Mesendoderm (in vitro differentiated cells): ENCODE measurements at regions not wholly inside any gene's neighbourhood (a gene's known extent, or its start where the extent isn't known, plus 50 kb on each side); places are given as distances from the start of the nearest gene placed in this dataset.

ENCODE experiments used
- DNase-seq: peaks from one replicate; pipeline ENCODE4 v3.0.0; 2013
- H2AK5ac ChIP-seq: 2 replicates; pipeline ENCODE4 v1.6.1; 2013; ENCODE audit warnings: low read length, inconsistent platforms
- H2BK120ac ChIP-seq: 2 replicates; pipeline ENCODE4 v1.6.1; 2013; ENCODE audit warnings: low read depth, mild to moderate bottlenecking, low read length, moderate library complexity, mixed read lengths
- H2BK15ac ChIP-seq: replicated peaks from 2 replicates; pipeline ENCODE4 v1.6.1; 2013; ENCODE audit warnings: low read depth, mild to moderate bottlenecking, moderate library complexity
- H2BK5ac ChIP-seq: 2 replicates; pipeline ENCODE4 v1.6.1; 2013; ENCODE audit warnings: low read length, inconsistent platforms
- H3K18ac ChIP-seq: 2 replicates; pipeline ENCODE4 v1.6.1; 2013; ENCODE audit warnings: mild to moderate bottlenecking, low read length, mixed read lengths
- H3K23ac ChIP-seq: one replicate; pipeline ENCODE4 v1.6.1; 2013; ENCODE audit warnings: low read length
- H3K27ac ChIP-seq: 2 replicates; pipeline ENCODE4 v1.5.1; 2013; ENCODE audit warnings: low read depth, mild to moderate bottlenecking, inconsistent platforms, low read length, moderate library complexity
- H3K27me3 ChIP-seq: 2 replicates; pipeline ENCODE4 v1.6.1; 2013; ENCODE audit warnings: low read length, control low read depth, mild to moderate bottlenecking, inconsistent platforms; ENCODE audit not compliant: insufficient read depth, poor library complexity
- H3K36me3 ChIP-seq: 2 replicates; pipeline ENCODE4 v1.6.1; 2013; ENCODE audit warnings: low read length, inconsistent platforms; ENCODE audit not compliant: control insufficient read depth, insufficient read depth
- H3K4ac ChIP-seq: one replicate; pipeline ENCODE4 v1.6.1; 2013; ENCODE audit warnings: low read depth, mild to moderate bottlenecking, low read length, moderate library complexity
- H3K4me1 ChIP-seq: 2 replicates; pipeline ENCODE4 v1.6.1; 2013; ENCODE audit warnings: low read depth, low read length, inconsistent platforms; ENCODE audit not compliant: control insufficient read depth
- H3K4me2 ChIP-seq: 2 replicates; pipeline ENCODE4 v1.6.1; 2013; ENCODE audit warnings: low read length
- H3K4me3 ChIP-seq: 2 replicates; pipeline ENCODE4 v1.5.1; 2013; ENCODE audit warnings: mild to moderate bottlenecking, low read length
- H3K56ac ChIP-seq: one replicate; pipeline ENCODE4 v1.6.1; 2013; ENCODE audit warnings: low read length
- H3K79me1 ChIP-seq: 2 replicates; pipeline ENCODE4 v1.6.1; 2013; ENCODE audit warnings: low read length, inconsistent platforms
- H3K79me2 ChIP-seq: 2 replicates; pipeline ENCODE4 v1.6.1; 2013; ENCODE audit warnings: mild to moderate bottlenecking, low read length; ENCODE audit not compliant: control insufficient read depth, insufficient read depth
- H3K9ac ChIP-seq: 2 replicates; pipeline ENCODE4 v1.6.1; 2013; ENCODE audit warnings: low read length, inconsistent platforms
- H4K5ac ChIP-seq: one replicate; pipeline ENCODE4 v1.6.1; 2013; ENCODE audit warnings: low read length
- H4K8ac ChIP-seq: one replicate; pipeline ENCODE4 v1.6.1; 2013; ENCODE audit warnings: low read depth, mild to moderate bottlenecking, control low read depth, low read length, moderate library complexity
- WGBS: extraction: QIAGEN DNeasy Blood & Tissue Kit; methylation state at CpG from one replicate; pipeline ENCODE4 v1.1.7; 2013; ENCODE audit warnings: low lambda C conversion rate, missing lambda C conversion rate; ENCODE audit not compliant: insufficient coverage; ENCODE audit errors: extremely low coverage; 5-methylcytosine and 5-hydroxymethylcytosine counted together

DNA sequence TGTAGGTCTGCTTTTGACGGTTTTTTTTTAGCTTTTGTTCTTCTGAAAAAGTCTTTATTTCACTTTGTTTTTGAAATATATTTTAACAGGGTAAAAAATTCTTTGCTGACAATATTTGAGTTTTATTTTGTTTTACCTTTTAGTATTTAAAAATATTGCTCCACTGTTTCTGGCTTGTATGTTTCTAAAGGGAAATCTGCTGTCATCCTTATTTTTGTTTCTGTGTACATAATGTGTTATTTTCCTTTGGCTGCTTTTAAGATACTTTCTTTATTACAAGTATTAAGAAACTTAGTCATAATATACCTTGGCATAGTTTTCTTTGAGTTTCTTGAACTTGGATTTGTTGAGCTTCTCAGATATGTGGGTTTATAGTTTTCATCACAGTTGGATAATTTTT lies 88.6 kb upstream of the SPACA1 start:
- no peak overlapping the region for H2BK120ac ChIP-seq

GRCh38 chr6:87951751-87952150 lies 95.9 kb upstream of the SPACA1 start:
- no peak overlapping the region for H3K18ac ChIP-seq
- WGBS, result no CpG with 5 or more reads among the region's 2 CpGs
- H2BK15ac ChIP-seq, result no peak overlapping the region

More for the DNA sequence above, 88.6 kb upstream of the SPACA1 start:
- Histone ChIP-seq H3K23ac (no peak overlapping the region), H2BK15ac (no peak overlapping the region), H3K27me3 (no peaks in the 10 kb centered on the region), H3K56ac (no peak overlapping the region), H3K79me2 (no peaks in the 10 kb centered on the region), H3K18ac (no peak overlapping the region), H3K36me3 (no peaks in the 10 kb centered on the region), H2AK5ac (no peak overlapping the region), H3K4me1 (no peaks in the 10 kb centered on the region), H3K4me2 (no peak overlapping the region), H3K79me1 (no peaks in the 10 kb centered on the region), H3K4me3 (no peak overlapping the region), H3K4ac (no peak overlapping the region), H2BK5ac (no peak overlapping the region), H4K8ac (no peak overlapping the region), H4K5ac (no peak overlapping the region), H3K9ac (no peak overlapping the region), H3K27ac (no peak overlapping the region)
- no peak for DNase-seq
- no CpG with 5 or more reads among the region's 1 CpG for WGBS

GRCh38 chr6:87950614-87951013 lies 97.0 kb upstream of the SPACA1 start:
- Histone ChIP-seq H3K4me2 (no peak overlapping the region), H3K18ac (no peak overlapping the region), H2BK120ac (no peak overlapping the region), H2BK15ac (no peak overlapping the region), H3K23ac (no peak overlapping the region), H2AK5ac (no peak overlapping the region), H2BK5ac (no peak overlapping the region), H4K5ac (no peak overlapping the region), H3K4me3 (no peak overlapping the region), H3K4me1 (no peaks in the 10 kb centered on the region), H3K79me1 (no peaks in the 10 kb centered on the region), H3K9ac (no peak overlapping the region), H3K27ac (no peak overlapping the region), H3K4ac (no peak overlapping the region), H3K56ac (no peak overlapping the region), H3K79me2 (no peaks in the 10 kb centered on the region), H4K8ac (no peak overlapping the region), H3K36me3 (no peaks in the 10 kb centered on the region), H3K27me3 (no peaks in the 10 kb centered on the region)
- no CpG with 5 or more reads among the region's 4 CpGs for WGBS
- no peak for DNase-seq

More at GRCh38 chr6:87951751-87952150, 95.9 kb upstream of the SPACA1 start:
- Histone ChIP-seq H3K4ac (no peak overlapping the region), H2AK5ac (no peak overlapping the region), H3K79me2 (no peaks in the 10 kb centered on the region), H4K8ac (no peak overlapping the region), H2BK120ac (no peak overlapping the region), H4K5ac (no peak overlapping the region), H3K4me3 (no peak overlapping the region), H3K23ac (no peak overlapping the region), H3K27me3 (no peaks in the 10 kb centered on the region), H3K9ac (no peak overlapping the region), H2BK5ac (no peak overlapping the region), H3K79me1 (no peaks in the 10 kb centered on the region), H3K56ac (no peak overlapping the region), H3K4me1 (no peaks in the 10 kb centered on the region), H3K36me3 (no peaks in the 10 kb centered on the region), H3K27ac (no peak overlapping the region), H3K4me2 (no peak overlapping the region)
- DNase-seq, result no peak

DNA sequence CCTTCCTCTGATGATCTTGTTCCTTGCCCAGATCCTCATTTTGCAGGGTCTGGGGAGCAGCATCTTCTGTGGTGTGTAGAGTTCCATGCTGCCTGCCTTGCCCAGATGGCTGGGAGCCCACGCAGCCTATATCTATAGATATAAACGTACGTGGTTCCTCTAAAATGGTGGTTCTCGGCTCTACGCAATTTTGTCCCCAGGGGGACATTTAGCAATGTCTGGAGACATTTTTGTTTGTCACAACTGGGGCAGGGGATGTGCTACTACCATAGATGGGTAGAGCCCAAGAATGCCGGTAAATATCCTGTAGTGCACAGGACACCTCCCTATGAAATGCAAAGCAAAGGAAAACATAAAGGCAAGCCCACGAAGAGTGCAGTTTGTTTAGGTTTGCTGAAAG lies 98.4 kb upstream of the SPACA1 start:
- no peak overlapping the region for H4K5ac ChIP-seq
- H2BK15ac ChIP-seq, result no peak overlapping the region
- H2BK5ac ChIP-seq, result no peak overlapping the region
- no peak overlapping the region for H3K56ac ChIP-seq
- no peak overlapping the region for H2AK5ac ChIP-seq
- H3K27ac ChIP-seq, result no peak overlapping the region
- H3K18ac ChIP-seq, result no peak overlapping the region
- H3K27me3 ChIP-seq, result no peaks in the 10 kb centered on the region
- no peaks in the 10 kb centered on the region for H3K79me1 ChIP-seq
- no peak overlapping the region for H3K23ac ChIP-seq
- no peak overlapping the region for H4K8ac ChIP-seq
- no peak overlapping the region for H3K4me3 ChIP-seq
- no peaks in the 10 kb centered on the region for H3K4me1 ChIP-seq
- no peaks in the 10 kb centered on the region for H3K36me3 ChIP-seq
- WGBS, result no CpG with 5 or more reads among the region's 7 CpGs
- no peak overlapping the region for H3K4me2 ChIP-seq
- no peak overlapping the region for H2BK120ac ChIP-seq
- DNase-seq, result no peak
- no peak overlapping the region for H3K9ac ChIP-seq
- H3K4ac ChIP-seq, result no peak overlapping the region
- H3K79me2 ChIP-seq, result no peaks in the 10 kb centered on the region

- no peak overlapping the region for H3K4ac ChIP-seq
- H3K23ac ChIP-seq, result no peak overlapping the region
- H3K9ac ChIP-seq, result no peak overlapping the region
- H2BK120ac ChIP-seq, result no peak overlapping the region
- no peak overlapping the region for H4K8ac ChIP-seq
- H3K56ac ChIP-seq, result no peak overlapping the region
- no peaks in the 10 kb centered on the region for H3K79me1 ChIP-seq
- H3K36me3 ChIP-seq, result no peaks in the 10 kb centered on the region
- H3K79me2 ChIP-seq, result no peaks in the 10 kb centered on the region
- no peak overlapping the region for H3K18ac ChIP-seq
- H2BK15ac ChIP-seq, result no peak overlapping the region
- H2BK5ac ChIP-seq, result no peak overlapping the region
- no CpG with 5 or more reads among the region's 4 CpGs for WGBS
- DNase-seq, result no peak
- H3K27me3 ChIP-seq, result no peaks in the 10 kb centered on the region
- no peak overlapping the region for H2AK5ac ChIP-seq
- no peak overlapping the region for H3K4me2 ChIP-seq
- H4K5ac ChIP-seq, result no peak overlapping the region
- H3K4me1 ChIP-seq, result no peaks in the 10 kb centered on the region
- H3K27ac ChIP-seq, result no peak overlapping the region
- no peak overlapping the region for H3K4me3 ChIP-seq
These were observed 101.0 kb upstream of the SPACA1 start for GRCh38 chr6:87946669-87947068.

GRCh38 chr6:87945966-87946365 lies 101.7 kb upstream of the SPACA1 start:
- Histone ChIP-seq H3K4me1 (no peaks in the 10 kb centered on the region), H2BK120ac (no peak overlapping the region), H3K27ac (no peak overlapping the region), H3K9ac (no peak overlapping the region), H3K56ac (no peak overlapping the region), H2BK15ac (no peak overlapping the region), H4K8ac (no peak overlapping the region), H3K4me2 (no peak overlapping the region), H2AK5ac (no peak overlapping the region), H3K4me3 (no peak overlapping the region), H3K27me3 (no peaks in the 10 kb centered on the region), H4K5ac (no peak overlapping the region), H3K36me3 (no peaks in the 10 kb centered on the region), H2BK5ac (no peak overlapping the region), H3K79me2 (no peaks in the 10 kb centered on the region), H3K23ac (no peak overlapping the region), H3K79me1 (no peaks in the 10 kb centered on the region), H3K18ac (no peak overlapping the region), H3K4ac (no peak overlapping the region)
- DNase-seq, result no peak
- no CpG with 5 or more reads among the region's 5 CpGs for WGBS
